ENCODE measurements at regions not wholly inside any gene's neighbourhood (a gene's known extent, or its start where the extent isn't known, plus 50 kb on each side); places are given as distances from the start of the nearest gene placed in this dataset.

DNA sequence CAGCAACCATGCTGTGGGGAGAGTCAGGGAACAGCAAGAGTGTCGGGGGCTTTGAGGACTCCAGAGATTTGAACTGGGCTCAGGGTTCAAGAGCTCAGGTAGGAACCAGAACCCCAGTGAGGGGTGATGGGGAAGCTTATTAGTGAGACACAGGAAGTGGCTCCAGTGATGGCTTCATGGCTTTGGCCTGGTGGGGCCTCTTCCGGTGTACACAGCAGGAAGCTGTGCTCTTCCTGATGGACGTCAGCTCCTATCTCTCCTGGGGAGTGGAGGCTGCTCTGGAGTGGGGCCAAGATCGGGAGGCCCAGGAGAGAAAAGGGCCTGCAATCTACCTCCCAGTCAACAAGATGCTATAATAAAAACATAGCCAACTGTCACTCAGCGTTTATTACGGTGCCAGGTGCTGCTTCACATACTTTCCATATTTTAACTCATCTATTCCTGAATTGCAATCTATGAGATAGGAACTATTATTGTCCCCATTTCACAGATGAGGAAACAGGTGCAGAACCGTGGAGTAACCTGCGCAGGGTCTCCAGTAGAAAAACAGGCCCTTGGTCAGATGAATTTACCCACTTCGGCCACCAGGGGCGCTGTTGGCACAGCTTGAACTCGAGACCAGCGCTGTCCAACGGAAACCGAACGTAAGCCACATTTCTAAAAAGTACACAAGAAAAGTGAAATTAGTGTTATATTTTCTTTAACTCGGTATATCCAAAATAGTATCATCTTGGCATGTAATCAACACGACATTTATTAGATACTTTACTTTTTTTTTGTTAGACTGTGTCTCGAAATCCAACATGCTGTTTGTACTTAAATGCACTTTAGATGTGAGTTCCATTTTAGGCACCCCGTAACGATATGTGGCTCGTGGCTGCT, 63.6 kb upstream of the DLK1 start:
- TF ChIP-seq EZH2 (IDR thresholded peaks at IDR 0.05) (no peak), POLR2AphosphoS5 (IDR thresholded peaks at IDR 0.05; ENCODE audit: borderline replicate concordance, low read depth, low read length) (no peak), FOXP2 (optimal IDR thresholded peaks at IDR 0.05; ENCODE audit: control extremely low read depth, extremely low read length, insufficient read depth) (no peak)
